ENCODE measurements at regions not wholly inside any gene's neighbourhood (a gene's known extent, or its start where the extent isn't known, plus 50 kb on each side); places are given as distances from the start of the nearest gene placed in this dataset.

DNA sequence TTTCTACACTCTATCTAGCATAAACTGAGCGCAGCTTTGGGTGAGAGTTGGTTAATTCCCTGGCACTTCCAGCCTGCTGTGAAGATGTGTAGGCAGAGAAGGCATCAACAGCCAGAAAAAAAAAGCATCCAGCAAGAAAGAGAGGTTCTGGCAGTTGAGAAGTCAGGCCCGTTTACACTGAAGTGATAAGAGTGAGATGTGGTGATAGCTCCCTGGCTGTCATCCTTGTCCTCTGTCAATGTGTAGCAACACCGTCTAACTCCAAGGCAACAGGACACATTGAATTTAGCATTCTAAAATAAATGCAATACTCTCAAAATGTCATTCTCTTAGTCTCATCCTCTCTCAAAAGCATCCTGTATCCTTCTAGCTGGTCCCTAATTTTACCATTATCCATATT, 193.6 kb upstream of the BTBD3 start:
- Histone ChIP-seq H3K4me2 (ENCODE audit: low read length) (no peak overlapping the region), H3K27ac (ENCODE audit: low read depth, low read length) (no peak overlapping the region), H4K20me1 (ENCODE audit: insufficient read depth, low read length) (no peaks in the 10 kb centered on the region), H3K9ac (ENCODE audit: low read length) (no peak overlapping the region), H3K36me3 (ENCODE audit: insufficient read depth, low read length) (no peaks in the 10 kb centered on the region), H3K79me2 (ENCODE audit: insufficient read depth, low read length) (no peaks in the 10 kb centered on the region), H3K4me3 (ENCODE audit: insufficient read depth, low read depth, low read length) (no peak overlapping the region), H3K27me3 (ENCODE audit: insufficient read depth, low read length) (no peaks in the 10 kb centered on the region), H3K4me1 (ENCODE audit: insufficient read depth, low read length) (no peaks in the 10 kb centered on the region), H2AFZ (ENCODE audit: low read depth, low read length) (no peak overlapping the region), H3K9me3 (ENCODE audit: insufficient read depth, low read depth, low read length) (no peaks in the 10 kb centered on the region)
- DNase-seq (ENCODE audit: low read depth) (no peak), FAIRE-seq (no peak)
- no peaks in the 10 kb centered on the region for H3K4me1 Mint-ChIP-seq (ENCODE audit: low read depth, unreplicated experiment)
- H3K9me3 Mint-ChIP-seq (ENCODE audit: unreplicated experiment) = no peaks in the 10 kb centered on the region
- H3K27ac Mint-ChIP-seq (ENCODE audit: unreplicated experiment) = no peak overlapping the region
- peaks cover 3% of the 10 kb centered on the region for H3K27me3 Mint-ChIP-seq (ENCODE audit: low read depth, unreplicated experiment)
- TF ChIP-seq CTCF (IDR thresholded peaks at IDR 0.05; ENCODE audit: insufficient read depth, low read depth, low read length) (no peak), EZH2 (IDR thresholded peaks at IDR 0.05; ENCODE audit: insufficient read depth, low read length) (no peak)
- H3K36me3 Mint-ChIP-seq (ENCODE audit: low read depth, unreplicated experiment) = no peaks in the 10 kb centered on the region
- H3K4me3 Mint-ChIP-seq (ENCODE audit: unreplicated experiment) = no peak overlapping the region

DNA sequence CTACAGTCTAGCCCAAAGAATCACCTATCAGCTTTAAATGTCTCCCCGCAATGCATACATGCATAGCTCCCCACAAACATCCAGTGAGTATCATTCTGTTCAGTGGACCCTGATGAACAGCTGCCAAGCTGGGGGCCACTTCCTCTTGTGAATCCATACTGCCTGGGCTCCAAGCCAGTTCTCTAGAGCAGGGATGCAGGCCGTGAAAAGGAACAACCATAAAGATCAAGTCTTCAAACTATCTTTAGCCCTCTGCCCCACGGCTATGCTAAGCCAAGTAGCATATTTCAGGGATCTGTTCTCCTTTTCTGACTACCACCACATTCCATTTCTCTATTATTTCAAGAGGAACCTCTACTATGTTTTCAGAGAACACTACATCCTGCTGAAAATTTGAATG, 191.7 kb upstream of the BTBD3 start:
- TF ChIP-seq EZH2 (IDR thresholded peaks at IDR 0.05; ENCODE audit: insufficient read depth, low read length) (no peak), CTCF (IDR thresholded peaks at IDR 0.05; ENCODE audit: insufficient read depth, low read depth, low read length) (no peak)
- Histone ChIP-seq H3K9ac (ENCODE audit: low read length) (no peak overlapping the region), H4K20me1 (ENCODE audit: insufficient read depth, low read length) (no peaks in the 10 kb centered on the region), H3K4me2 (ENCODE audit: low read length) (no peak overlapping the region), H3K4me1 (ENCODE audit: insufficient read depth, low read length) (no peaks in the 10 kb centered on the region), H3K27ac (ENCODE audit: low read depth, low read length) (no peak overlapping the region), H3K36me3 (ENCODE audit: insufficient read depth, low read length) (no peaks in the 10 kb centered on the region), H3K9me3 (ENCODE audit: insufficient read depth, low read depth, low read length) (no peaks in the 10 kb centered on the region), H2AFZ (ENCODE audit: low read depth, low read length) (no peak overlapping the region), H3K4me3 (ENCODE audit: insufficient read depth, low read depth, low read length) (no peak overlapping the region), H3K27me3 (ENCODE audit: insufficient read depth, low read length) (no peaks in the 10 kb centered on the region), H3K79me2 (ENCODE audit: insufficient read depth, low read length) (no peaks in the 10 kb centered on the region)
- Mint-ChIP-seq H3K27ac (ENCODE audit: unreplicated experiment) (no peak overlapping the region), H3K36me3 (ENCODE audit: low read depth, unreplicated experiment) (no peaks in the 10 kb centered on the region), H3K9me3 (ENCODE audit: unreplicated experiment) (peaks cover 3% of the 10 kb centered on the region), H3K4me3 (ENCODE audit: unreplicated experiment) (no peak overlapping the region), H3K4me1 (ENCODE audit: low read depth, unreplicated experiment) (no peaks in the 10 kb centered on the region), H3K27me3 (ENCODE audit: low read depth, unreplicated experiment) (peaks cover 3% of the 10 kb centered on the region)
- FAIRE-seq = no peak
- no peak for DNase-seq (ENCODE audit: low read depth)

- no peaks in the 10 kb centered on the region for H3K79me2 ChIP-seq (ENCODE audit: insufficient read depth, low read length)
- H3K27me3 ChIP-seq (ENCODE audit: insufficient read depth, low read length) = no peaks in the 10 kb centered on the region
- H3K27ac ChIP-seq (ENCODE audit: low read depth, low read length) = no peak overlapping the region
- Mint-ChIP-seq H3K27ac (ENCODE audit: unreplicated experiment) (no peak overlapping the region), H3K4me1 (ENCODE audit: low read depth, unreplicated experiment) (no peaks in the 10 kb centered on the region), H3K9me3 (ENCODE audit: unreplicated experiment) (peaks cover 3% of the 10 kb centered on the region), H3K27me3 (ENCODE audit: low read depth, unreplicated experiment) (peaks cover 3% of the 10 kb centered on the region), H3K4me3 (ENCODE audit: unreplicated experiment) (no peak overlapping the region), H3K36me3 (ENCODE audit: low read depth, unreplicated experiment) (no peaks in the 10 kb centered on the region)
- no peaks in the 10 kb centered on the region for H3K9me3 ChIP-seq (ENCODE audit: insufficient read depth, low read depth, low read length)
- H2AFZ ChIP-seq (ENCODE audit: low read depth, low read length) = no peak overlapping the region
- no peak overlapping the region for H3K4me2 ChIP-seq (ENCODE audit: low read length)
- TF ChIP-seq CTCF (IDR thresholded peaks at IDR 0.05; ENCODE audit: insufficient read depth, low read depth, low read length) = no peak
- no peak for TF ChIP-seq EZH2 (IDR thresholded peaks at IDR 0.05; ENCODE audit: insufficient read depth, low read length)
- H3K9ac ChIP-seq (ENCODE audit: low read length) = no peak overlapping the region
- H3K4me3 ChIP-seq (ENCODE audit: insufficient read depth, low read depth, low read length) = no peak overlapping the region
- no peaks in the 10 kb centered on the region for H3K4me1 ChIP-seq (ENCODE audit: insufficient read depth, low read length)
- no peaks in the 10 kb centered on the region for H3K36me3 ChIP-seq (ENCODE audit: insufficient read depth, low read length)
- no peaks in the 10 kb centered on the region for H4K20me1 ChIP-seq (ENCODE audit: insufficient read depth, low read length)
- DNase-seq (ENCODE audit: low read depth) = no peak
- FAIRE-seq = no peak
Measured at GRCh38 chr20:11727708-11728107, 190.0 kb upstream of the BTBD3 start.
